ENCODE measurements at regions not wholly inside any gene's neighbourhood (a gene's known extent, or its start where the extent isn't known, plus 50 kb on each side); places are given as distances from the start of the nearest gene placed in this dataset.

GRCh38 chr3:59258550-59259260 lies 208.9 kb upstream of the CFAP20DC start:
- no peak for TF ChIP-seq CTCF (IDR thresholded peaks at IDR 0.05; ENCODE audit: poor library complexity, severe bottlenecking)
- TF ChIP-seq, protein P1, sequence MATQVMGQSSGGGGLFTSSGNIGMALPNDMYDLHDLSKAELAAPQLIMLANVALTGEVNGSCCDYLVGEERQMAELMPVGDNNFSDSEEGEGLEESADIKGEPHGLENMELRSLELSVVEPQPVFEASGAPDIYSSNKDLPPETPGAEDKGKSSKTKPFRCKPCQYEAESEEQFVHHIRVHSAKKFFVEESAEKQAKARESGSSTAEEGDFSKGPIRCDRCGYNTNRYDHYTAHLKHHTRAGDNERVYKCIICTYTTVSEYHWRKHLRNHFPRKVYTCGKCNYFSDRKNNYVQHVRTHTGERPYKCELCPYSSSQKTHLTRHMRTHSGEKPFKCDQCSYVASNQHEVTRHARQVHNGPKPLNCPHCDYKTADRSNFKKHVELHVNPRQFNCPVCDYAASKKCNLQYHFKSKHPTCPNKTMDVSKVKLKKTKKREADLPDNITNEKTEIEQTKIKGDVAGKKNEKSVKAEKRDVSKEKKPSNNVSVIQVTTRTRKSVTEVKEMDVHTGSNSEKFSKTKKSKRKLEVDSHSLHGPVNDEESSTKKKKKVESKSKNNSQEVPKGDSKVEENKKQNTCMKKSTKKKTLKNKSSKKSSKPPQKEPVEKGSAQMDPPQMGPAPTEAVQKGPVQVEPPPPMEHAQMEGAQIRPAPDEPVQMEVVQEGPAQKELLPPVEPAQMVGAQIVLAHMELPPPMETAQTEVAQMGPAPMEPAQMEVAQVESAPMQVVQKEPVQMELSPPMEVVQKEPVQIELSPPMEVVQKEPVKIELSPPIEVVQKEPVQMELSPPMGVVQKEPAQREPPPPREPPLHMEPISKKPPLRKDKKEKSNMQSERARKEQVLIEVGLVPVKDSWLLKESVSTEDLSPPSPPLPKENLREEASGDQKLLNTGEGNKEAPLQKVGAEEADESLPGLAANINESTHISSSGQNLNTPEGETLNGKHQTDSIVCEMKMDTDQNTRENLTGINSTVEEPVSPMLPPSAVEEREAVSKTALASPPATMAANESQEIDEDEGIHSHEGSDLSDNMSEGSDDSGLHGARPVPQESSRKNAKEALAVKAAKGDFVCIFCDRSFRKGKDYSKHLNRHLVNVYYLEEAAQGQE (IDR thresholded peaks at IDR 0.05; ENCODE audit: borderline replicate concordance): no peak

Measured in neural cell (in vitro differentiated cells).